Umbilical cord (tissue), 1 donor: ENCODE measurements at regions not wholly inside any gene's neighbourhood (a gene's known extent, or its start where the extent isn't known, plus 50 kb on each side); places are given as distances from the start of the nearest gene placed in this dataset.
A peak's percentile ranks its signal among the peaks of the same experiment; 100 is the strongest.
"Not testable (repeated sequence)": the region's sequence is repeated elsewhere in the genome, so short reads cannot be mapped to it uniquely, and the experiment has no call there.

Experiments used
- DNase-seq: peaks from one replicate; pipeline ENCODE4 v3.0.0-alpha.2; 2015; ENCODE audit warnings: low spot score

DNA sequence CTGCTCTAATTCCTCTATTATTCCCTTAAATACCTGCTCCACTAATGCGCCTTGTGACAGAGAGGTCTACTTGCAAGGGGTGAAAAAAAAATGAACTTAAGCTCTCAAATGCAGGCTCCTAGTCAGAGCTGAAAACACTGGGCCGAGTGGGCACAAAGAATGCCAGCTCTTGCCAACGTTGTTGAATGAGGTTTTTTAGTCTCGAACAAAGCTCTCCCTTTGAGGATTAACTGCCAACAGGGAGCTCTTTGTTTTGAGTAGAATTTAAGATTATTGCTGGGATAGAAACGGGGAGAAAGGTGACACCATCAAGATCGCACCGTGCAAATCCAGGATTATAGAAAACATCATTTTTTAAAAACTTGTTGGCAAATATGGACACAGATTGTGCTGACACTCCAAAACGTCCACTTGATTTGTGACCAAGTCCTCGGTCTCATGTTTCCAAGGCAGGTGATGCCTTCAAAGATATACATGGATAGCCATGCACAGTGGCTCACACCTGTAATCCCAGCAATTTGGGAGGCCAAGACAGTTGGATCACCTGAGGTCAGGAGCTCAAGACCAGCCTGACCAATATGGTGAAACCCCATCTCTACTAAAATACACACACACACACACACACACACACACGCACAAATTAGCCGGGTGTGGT, 163.2 kb downstream of the BMP7 start:
- DNase-seq: no peak

DNA sequence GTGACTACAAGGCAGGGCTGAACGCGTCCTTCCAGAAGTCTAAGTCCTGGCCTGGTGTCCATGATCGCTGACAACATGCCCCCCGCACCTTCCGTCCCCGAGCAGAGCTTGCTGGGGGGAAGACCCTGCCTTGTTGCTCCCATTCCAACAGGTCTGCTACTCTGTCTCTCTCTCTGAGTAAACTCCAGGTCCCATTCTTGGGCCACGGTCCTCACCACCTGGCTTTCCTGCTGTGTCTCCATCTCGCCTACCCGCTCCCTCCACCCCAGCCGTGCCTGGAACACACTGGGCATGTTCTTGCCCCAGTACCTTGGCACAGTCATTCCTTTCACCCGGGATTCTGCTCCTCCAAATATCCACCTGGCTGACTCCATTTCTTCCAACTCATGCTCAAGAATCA, 162.3 kb downstream of the BMP7 start:
- DNase-seq: no peak

DNA sequence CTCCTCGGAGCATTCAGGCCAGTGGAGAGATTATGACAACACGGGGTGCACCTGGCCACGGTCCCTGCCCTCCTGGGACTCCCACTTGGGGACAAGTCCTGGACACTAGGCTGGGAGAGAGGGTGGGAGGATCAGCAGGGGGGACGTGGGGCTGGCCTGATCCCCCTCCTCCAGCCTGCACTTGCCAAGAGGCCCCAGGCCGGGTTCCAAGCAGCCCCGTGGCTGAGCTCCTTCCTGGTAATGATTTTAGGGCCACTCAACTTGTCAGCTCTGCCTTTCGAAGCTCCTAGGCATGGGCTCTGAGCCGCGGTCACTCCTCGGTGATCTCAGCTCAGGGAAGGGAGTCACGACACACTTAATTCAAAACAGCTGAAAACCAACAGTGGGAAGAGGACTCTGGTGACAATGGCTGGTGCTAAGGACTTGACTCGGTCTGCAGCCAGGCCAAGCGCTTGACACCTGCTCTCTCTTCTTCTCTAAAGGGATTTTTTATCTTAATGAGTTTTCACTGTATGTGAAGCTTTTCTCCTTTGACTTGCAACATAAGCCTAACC, 161.7 kb downstream of the BMP7 start:
- no peak for DNase-seq

DNA sequence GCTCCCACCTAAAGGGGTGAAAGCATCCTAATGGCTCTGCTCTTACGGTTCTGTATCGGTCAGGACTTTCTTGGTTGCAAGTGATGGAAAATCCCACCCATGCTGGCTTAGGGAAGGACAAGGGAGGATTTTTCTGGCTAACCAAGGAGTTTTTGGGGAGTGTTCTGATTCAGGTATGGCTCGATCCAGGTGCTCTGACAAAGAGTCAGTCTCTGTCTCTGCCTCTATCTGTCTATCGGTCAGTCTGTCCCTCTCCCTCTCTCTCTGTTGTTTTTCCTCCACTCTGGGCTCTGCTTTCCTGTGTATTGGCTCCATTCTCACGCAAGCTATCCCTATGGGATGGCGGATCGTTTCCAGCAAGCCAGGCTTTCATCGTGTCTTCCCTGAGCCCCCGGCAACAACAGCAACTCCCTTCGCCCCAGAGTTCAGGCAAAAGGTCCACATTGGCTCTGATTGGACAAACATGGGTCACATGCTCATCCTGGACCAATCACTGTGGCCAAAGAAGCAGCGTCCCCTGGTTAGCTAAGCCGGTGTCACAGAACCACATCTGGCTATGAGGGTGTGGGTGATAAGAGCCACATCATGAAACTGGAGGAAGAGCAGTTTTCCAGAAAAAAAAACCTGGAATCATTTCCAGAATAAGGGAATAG, 160.3 kb downstream of the BMP7 start:
- DNase-seq: no peak

DNA sequence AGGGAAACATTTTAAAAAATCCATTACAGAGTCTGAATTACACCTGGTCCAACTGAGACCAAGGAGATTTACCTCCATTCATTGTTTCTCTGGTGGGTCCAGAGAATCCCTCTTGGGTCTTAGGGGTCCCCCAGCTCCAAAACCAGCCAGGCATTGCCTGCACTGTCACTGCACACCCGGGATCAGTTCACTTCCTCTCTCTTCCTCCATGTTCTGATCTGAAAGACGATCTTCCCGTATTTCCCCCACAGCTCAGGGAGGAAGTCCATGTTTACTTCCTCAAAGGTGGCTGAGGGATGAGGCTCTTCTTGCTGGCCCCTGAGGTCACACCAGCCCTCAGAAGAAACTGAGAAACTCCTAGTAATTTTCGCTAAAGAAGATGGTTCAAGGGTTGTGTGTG, 159.7 kb downstream of the BMP7 start:
- no peak for DNase-seq

DNA sequence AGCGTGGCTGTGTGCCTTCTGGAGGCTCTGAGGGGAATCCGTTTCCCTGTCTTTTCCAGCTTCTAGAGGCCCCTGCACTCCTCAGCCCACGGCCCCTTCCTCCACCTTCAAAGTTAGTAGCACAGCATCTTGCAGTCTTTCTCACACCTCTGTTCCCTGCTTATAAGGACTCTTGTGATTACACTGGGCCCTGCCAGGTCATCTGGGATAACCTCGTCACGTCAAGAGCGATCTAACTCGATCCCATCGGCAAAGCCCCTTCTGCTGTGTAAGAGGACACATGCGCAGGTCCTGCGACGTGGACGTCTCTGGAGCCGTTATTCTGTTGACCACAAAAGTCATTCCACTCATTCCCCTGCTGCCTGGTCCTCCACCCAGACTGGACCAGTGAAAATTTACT, 159.2 kb downstream of the BMP7 start:
- DNase-seq: no peak

DNA sequence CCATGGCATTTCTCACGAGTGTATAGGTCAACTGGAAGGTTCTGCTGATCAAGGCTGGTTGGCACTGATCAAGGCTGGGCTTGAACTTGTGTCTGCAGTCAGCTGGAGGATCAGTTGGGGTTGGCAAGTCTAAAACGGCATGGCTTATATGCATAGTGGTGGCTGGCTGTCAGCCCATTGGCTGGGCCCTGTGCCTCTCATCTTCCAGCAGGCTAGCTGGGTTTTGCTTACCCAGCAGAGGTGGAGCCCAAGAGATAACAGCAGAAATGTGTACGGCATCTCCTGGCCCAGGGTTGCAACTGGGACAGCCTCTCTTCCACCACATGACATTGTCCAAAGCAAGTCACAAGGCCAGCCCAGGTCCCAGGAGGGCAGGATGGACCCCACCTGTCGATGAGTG, 158.2 kb downstream of the BMP7 start:
- peak; percentile 22 for DNase-seq

DNA sequence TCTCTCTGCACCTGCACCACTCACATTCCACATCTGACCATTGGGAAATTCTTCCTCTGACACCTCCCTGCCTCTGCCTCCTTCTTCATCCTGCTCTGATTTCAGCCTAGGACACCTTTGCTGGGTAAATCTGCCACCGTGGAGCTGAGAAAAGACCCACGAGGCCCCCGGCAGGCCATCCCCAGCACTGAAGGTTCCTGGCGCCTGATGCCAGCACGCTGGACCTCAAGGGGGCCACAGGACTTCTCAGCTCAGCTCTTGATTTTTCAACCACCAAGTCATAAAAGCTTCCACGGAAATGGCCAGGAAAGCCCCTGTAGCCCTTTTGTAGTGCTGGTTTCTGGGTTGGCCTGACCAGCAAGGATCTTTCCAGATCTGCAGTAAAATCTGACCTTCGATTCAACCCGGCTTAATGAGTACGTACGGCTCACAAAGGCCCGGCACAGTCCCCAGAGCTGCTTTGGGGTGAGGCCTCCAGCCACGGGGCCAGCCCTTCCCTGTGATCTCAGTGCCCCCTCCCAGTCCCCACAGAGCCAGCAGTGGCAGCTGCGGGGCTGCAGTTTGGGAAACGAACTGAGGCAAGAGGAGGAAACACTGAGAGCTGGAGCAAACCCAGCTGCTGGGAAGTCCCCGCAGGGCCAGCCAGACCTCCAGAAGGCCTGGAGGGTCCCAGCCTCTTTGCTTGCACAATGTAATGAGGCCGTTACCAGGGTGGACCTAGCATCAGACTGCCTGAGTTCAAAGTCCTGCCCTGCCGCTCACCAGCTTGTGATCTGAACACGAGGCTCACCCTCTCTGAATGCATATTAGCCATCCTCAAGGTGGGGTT, 157.5 kb downstream of the BMP7 start:
- DNase-seq: peak; percentile 53

DNA sequence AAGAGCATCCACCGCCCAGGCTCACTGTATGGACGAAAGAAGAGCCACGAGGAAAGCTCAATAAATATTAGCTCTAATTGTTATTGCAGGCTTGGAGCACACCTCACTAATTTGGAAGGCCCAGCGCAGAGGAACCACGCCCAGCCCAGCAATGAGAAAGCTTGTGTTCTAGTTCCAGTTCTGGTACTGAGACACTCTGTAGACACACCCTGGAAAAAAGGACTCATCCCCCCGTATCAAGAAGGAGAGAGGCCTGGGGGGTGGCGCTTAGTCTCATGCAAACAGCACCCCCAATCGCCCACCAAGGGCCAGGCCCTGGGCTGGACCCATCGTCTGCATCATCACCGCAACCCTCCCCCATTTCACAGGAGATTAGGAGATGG, 156.9 kb downstream of the BMP7 start:
- no peak for DNase-seq

DNA sequence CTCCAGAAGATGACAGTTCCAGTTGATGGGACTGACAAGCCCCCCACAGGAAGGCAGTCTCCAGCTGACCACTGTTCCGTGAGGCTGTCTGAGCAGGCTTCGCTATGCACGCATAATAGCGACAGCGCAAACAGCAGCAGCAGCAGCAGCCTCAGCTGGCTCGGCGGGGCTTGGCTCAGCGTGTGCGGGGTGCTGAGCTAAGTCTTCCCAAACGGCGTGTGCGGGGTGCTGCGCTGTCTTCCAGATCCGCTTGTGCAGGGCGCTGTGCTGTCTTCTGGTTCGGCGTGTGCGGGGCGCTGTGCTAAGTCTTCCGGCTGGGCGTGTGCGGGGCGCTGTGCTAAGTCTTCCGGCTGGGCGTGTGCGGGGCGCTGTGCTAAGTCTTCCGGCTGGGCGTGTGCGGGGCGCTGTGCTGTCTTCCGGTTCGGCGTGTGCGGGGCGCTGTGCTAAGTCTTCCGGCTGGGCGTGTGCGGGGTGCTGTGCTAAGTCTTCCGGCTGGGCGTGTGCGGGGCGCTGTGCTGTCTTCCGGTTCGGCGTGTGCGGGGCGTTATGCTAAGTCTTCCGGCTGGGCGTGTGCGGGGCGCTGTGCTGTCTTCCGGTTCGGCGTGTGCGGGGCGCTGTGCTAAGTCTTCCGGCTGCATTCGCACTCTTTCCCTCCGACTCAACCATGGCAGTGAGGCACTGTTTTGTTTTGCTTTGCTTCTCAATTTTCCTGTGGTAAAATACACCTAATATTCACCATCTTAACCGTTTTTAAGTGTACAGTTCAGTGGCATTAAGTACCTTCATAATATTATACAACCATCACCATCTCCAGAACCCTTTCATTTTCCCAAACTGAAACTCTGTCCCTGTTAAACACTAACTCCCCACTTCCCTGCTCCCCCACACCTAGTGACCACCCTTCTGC, 156.1 kb downstream of the BMP7 start:
- DNase-seq: not testable (repeated sequence)

DNA sequence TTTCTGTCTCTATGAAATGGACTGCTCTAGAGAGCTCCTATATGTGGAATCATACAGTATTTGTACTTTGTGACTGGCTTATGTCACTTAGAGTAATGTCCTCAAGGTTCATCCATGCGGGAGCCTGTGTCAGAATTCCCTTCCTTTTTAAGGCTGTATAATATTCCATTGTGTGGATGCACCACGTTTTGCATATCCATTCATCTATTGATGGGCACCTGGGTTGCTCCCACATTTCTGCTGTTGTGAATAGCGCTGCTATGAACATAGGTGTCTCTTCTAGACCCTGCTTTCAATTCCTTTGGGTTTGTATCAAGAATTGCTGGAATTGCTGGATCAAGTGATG, 155.4 kb downstream of the BMP7 start:
- DNase-seq: no peak

DNA sequence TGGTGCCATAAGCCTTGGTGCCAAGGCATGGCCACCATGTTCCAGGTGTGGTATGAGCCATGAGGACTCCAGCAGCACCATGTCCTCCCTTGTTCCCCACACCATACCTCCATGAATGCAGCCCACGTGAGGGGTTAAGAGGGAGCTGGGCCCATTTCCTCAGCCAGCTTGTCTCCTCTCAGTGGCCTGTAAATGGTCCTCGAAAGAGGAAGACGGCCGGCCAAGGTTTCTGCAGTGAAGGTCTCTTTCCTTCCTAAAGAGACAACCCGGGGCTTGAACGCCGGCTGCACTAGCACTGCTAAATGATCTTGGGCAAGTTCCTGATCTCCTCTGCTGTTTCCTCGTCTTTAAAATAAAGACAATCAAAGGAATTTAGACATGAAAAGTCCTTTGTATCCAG, 154.0 kb downstream of the BMP7 start:
- no peak for DNase-seq

DNA sequence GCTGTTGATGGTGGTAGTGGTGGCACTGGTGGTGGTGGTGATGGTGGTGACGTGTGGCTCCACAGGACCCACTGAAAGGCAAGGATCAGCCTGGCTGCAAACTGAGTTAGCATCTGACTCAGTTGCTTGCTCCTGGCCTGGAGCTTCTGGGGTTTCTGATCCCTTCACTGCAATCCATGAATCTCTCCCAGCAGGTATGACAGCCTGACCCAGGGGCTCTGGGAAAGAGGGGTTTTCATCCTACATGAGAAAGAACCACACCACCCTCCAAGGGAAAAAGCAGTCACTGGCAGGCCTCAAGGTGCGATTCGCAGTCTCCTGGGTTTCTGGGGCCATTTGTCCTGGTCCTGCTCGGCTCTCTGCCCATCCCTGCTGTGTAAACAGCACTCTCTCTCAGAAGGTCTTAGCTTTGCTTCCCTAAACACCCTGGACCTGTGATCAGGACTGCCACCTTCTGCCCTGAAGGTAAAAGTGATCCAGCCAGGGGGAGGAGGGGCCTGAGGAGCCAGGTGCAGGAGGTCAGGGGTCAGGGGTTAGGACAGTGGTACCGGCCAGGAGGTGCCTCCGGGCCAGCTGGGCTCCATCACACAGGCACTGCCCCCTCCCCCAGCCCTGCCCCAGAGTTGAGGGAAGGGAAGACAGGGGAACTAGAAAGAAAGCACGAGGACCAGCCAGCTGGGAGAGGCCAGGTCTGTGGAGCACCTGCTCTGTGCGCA, 152.0 kb downstream of the BMP7 start:
- DNase-seq: no peak

DNA sequence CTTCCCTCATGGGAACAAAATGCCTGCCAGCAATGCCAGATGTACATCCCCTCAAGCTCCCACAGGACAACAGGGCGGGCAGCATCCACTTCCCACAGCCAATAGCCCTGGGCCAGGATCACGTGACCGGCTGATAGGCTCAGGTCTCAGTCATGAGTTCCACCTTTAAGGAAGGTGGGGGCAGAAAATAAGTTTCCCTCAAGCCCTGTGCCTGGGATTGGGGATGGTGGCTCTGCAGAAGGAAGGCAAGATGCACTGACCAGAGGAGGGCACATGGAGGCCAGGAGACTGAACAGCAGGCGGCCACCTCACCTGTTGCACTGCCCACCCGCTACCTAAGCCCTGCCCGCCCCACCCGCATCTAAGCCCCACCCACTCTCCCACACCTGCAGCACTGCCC, 149.1 kb downstream of the BMP7 start:
- DNase-seq: no peak

DNA sequence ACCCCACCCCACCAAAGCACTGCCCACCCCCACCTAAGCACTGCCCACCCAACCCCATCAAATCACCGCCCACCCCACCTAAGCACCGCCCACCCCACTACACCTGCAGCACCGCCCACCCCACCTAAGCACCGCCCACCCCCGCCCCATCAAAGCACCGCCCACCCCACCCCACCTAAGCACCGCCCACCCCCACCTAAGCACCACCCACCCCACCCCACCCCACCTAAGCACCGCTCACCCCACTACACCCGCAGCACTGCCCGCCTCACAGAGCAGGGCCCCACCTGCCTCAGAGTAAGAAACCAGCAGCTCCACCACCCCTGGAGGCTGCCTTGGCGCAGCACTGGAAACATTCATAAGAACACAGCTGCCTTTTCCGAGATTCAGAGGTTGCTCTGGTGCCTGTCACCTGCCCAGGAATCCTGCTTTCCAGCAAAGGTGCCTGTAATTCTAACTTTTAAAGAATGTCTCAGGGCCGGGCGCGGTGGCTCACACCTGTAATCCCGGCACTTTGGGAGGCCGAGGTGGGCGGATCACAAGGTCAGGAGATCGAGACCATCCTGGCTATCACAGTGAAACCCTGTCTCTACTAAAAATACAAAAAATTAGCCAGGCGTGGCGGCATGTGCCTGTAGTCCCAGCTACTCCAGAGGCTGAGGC, 148.2 kb downstream of the BMP7 start:
- no peak for DNase-seq
